ENCODE measurements at regions not wholly inside any gene's neighbourhood (a gene's known extent, or its start where the extent isn't known, plus 50 kb on each side); places are given as distances from the start of the nearest gene placed in this dataset.

GRCh38 chr15:27679203-27679602 lies 419.9 kb downstream of the OCA2 start:
- Mint-ChIP-seq H3K36me3 (ENCODE audit: low read depth) (peaks cover 2% of the 10 kb centered on the region), H3K27me3 (no peaks in the 10 kb centered on the region), H3K27ac (no peak overlapping the region), H3K9me3 (no peaks in the 10 kb centered on the region), H3K4me1 (no peaks in the 10 kb centered on the region), H3K4me3 (no peak overlapping the region)
- DNase-seq (no peak), ATAC-seq (no peak)

- Mint-ChIP-seq H3K4me3 (no peak overlapping the region), H3K9me3 (peaks cover under 1% of the 10 kb centered on the region), H3K36me3 (ENCODE audit: low read depth) (peaks cover 2% of the 10 kb centered on the region), H3K4me1 (no peaks in the 10 kb centered on the region), H3K27ac (no peak overlapping the region), H3K27me3 (no peaks in the 10 kb centered on the region)
- no peak for DNase-seq
- ATAC-seq: no peak
These were observed 421.2 kb downstream of the OCA2 start for GRCh38 chr15:27677951-27678350.

- H3K27me3 Mint-ChIP-seq: no peaks in the 10 kb centered on the region
- peaks cover 3% of the 10 kb centered on the region for H3K9me3 Mint-ChIP-seq
- H3K27ac Mint-ChIP-seq: no peak overlapping the region
- DNase-seq: no peak
- peaks cover 2% of the 10 kb centered on the region for H3K36me3 Mint-ChIP-seq (ENCODE audit: low read depth)
- H3K4me1 Mint-ChIP-seq: no peaks in the 10 kb centered on the region
- no peak overlapping the region for H3K4me3 Mint-ChIP-seq
- ATAC-seq: no peak
These were observed 422.5 kb downstream of the OCA2 start for GRCh38 chr15:27676647-27677046.

- Mint-ChIP-seq H3K27ac (no peak overlapping the region), H3K4me3 (no peak overlapping the region), H3K9me3 (peaks cover 8% of the 10 kb centered on the region), H3K36me3 (ENCODE audit: low read depth) (peaks cover 2% of the 10 kb centered on the region), H3K4me1 (no peaks in the 10 kb centered on the region), H3K27me3 (no peaks in the 10 kb centered on the region)
- DNase-seq (no peak), ATAC-seq (no peak)
These were observed 423.5 kb downstream of the OCA2 start for GRCh38 chr15:27675571-27675970.

- Mint-ChIP-seq H3K36me3 (ENCODE audit: low read depth) (peaks cover 2% of the 10 kb centered on the region), H3K27me3 (no peaks in the 10 kb centered on the region), H3K4me3 (no peak overlapping the region), H3K4me1 (no peaks in the 10 kb centered on the region), H3K9me3 (peaks cover 10% of the 10 kb centered on the region), H3K27ac (no peak overlapping the region)
- ATAC-seq: no peak
- no peak for DNase-seq
These were observed 424.3 kb downstream of the OCA2 start for GRCh38 chr15:27674826-27675225.

GRCh38 chr15:27673766-27674445 lies 425.2 kb downstream of the OCA2 start:
- no peak overlapping the region for H3K4me3 Mint-ChIP-seq
- peaks cover 2% of the 10 kb centered on the region for H3K36me3 Mint-ChIP-seq (ENCODE audit: low read depth)
- no peaks in the 10 kb centered on the region for H3K27me3 Mint-ChIP-seq
- H3K9me3 Mint-ChIP-seq: peaks cover 10% of the 10 kb centered on the region
- no peaks in the 10 kb centered on the region for H3K4me1 Mint-ChIP-seq
- no peak overlapping the region for H3K27ac Mint-ChIP-seq
- ATAC-seq (no peak), DNase-seq (no peak)

- H3K27me3 Mint-ChIP-seq: no peaks in the 10 kb centered on the region
- DNase-seq (no peak), ATAC-seq (no peak)
- H3K36me3 Mint-ChIP-seq (ENCODE audit: low read depth): peaks cover 2% of the 10 kb centered on the region
- peaks cover 10% of the 10 kb centered on the region for H3K9me3 Mint-ChIP-seq
- no peak overlapping the region for H3K27ac Mint-ChIP-seq
- no peak overlapping the region for H3K4me3 Mint-ChIP-seq
- no peaks in the 10 kb centered on the region for H3K4me1 Mint-ChIP-seq
These were observed 426.6 kb downstream of the OCA2 start for GRCh38 chr15:27672537-27672936.

GRCh38 chr15:27671819-27672437 lies 427.2 kb downstream of the OCA2 start:
- ATAC-seq (no peak), DNase-seq (no peak)
- Mint-ChIP-seq H3K4me1 (no peaks in the 10 kb centered on the region), H3K36me3 (ENCODE audit: low read depth) (no peaks in the 10 kb centered on the region), H3K27ac (no peak overlapping the region), H3K27me3 (no peaks in the 10 kb centered on the region), H3K4me3 (no peak overlapping the region), H3K9me3 (peaks cover 12% of the 10 kb centered on the region)

GRCh38 chr15:27670486-27671209 lies 428.5 kb downstream of the OCA2 start:
- Mint-ChIP-seq H3K27me3 (no peaks in the 10 kb centered on the region), H3K27ac (no peak overlapping the region), H3K4me1 (no peaks in the 10 kb centered on the region), H3K4me3 (no peak overlapping the region), H3K9me3 (peaks cover 14% of the 10 kb centered on the region), H3K36me3 (ENCODE audit: low read depth) (no peaks in the 10 kb centered on the region)
- DNase-seq (no peak), ATAC-seq (no peak)

GRCh38 chr15:27669641-27670040 lies 429.5 kb downstream of the OCA2 start:
- Mint-ChIP-seq H3K36me3 (ENCODE audit: low read depth) (no peaks in the 10 kb centered on the region), H3K4me1 (no peaks in the 10 kb centered on the region), H3K9me3 (peaks cover 14% of the 10 kb centered on the region), H3K27ac (no peak overlapping the region), H3K4me3 (no peak overlapping the region), H3K27me3 (no peaks in the 10 kb centered on the region)
- DNase-seq (no peak), ATAC-seq (no peak)

- H3K4me3 Mint-ChIP-seq: no peak overlapping the region
- H3K36me3 Mint-ChIP-seq (ENCODE audit: low read depth): no peaks in the 10 kb centered on the region
- ATAC-seq (no peak), DNase-seq (no peak)
- no peaks in the 10 kb centered on the region for H3K27me3 Mint-ChIP-seq
- no peaks in the 10 kb centered on the region for H3K4me1 Mint-ChIP-seq
- H3K27ac Mint-ChIP-seq: no peak overlapping the region
- H3K9me3 Mint-ChIP-seq: peaks cover 14% of the 10 kb centered on the region
These were observed 430.5 kb downstream of the OCA2 start for GRCh38 chr15:27668471-27669220.

GRCh38 chr15:27665002-27665401 lies 434.1 kb downstream of the OCA2 start:
- Mint-ChIP-seq H3K4me1 (no peaks in the 10 kb centered on the region), H3K36me3 (ENCODE audit: low read depth) (no peaks in the 10 kb centered on the region), H3K27me3 (no peaks in the 10 kb centered on the region), H3K9me3 (peaks cover 4% of the 10 kb centered on the region), H3K27ac (no peak overlapping the region), H3K4me3 (no peak overlapping the region)
- ATAC-seq (no peak), DNase-seq (no peak)

- H3K4me1 Mint-ChIP-seq: no peaks in the 10 kb centered on the region
- H3K9me3 Mint-ChIP-seq: peaks cover 11% of the 10 kb centered on the region
- no peak for ATAC-seq
- H3K27ac Mint-ChIP-seq: no peak overlapping the region
- H3K4me3 Mint-ChIP-seq: no peak overlapping the region
- H3K27me3 Mint-ChIP-seq: no peaks in the 10 kb centered on the region
- no peaks in the 10 kb centered on the region for H3K36me3 Mint-ChIP-seq (ENCODE audit: low read depth)
- DNase-seq: no peak
These were observed 436.2 kb downstream of the OCA2 start for GRCh38 chr15:27662892-27663291.

- Mint-ChIP-seq H3K27me3 (no peaks in the 10 kb centered on the region), H3K36me3 (ENCODE audit: low read depth) (no peaks in the 10 kb centered on the region), H3K9me3 (peaks cover 10% of the 10 kb centered on the region), H3K4me3 (no peak overlapping the region), H3K4me1 (no peaks in the 10 kb centered on the region), H3K27ac (no peak overlapping the region)
- no peak for ATAC-seq
- DNase-seq: no peak
These were observed 438.4 kb downstream of the OCA2 start for GRCh38 chr15:27660676-27661075.

Data from activated naive CD8-positive, alpha-beta T cell treated with anti-CD3 and anti-CD28 coated beads, Interleukin-2, amount 50 U/mL, for 24 hours (primary cell).